IPS DF 6.9 (cell line): ENCODE measurements at regions not wholly inside any gene's neighbourhood (a gene's known extent, or its start where the extent isn't known, plus 50 kb on each side); places are given as distances from the start of the nearest gene placed in this dataset.
"Not testable (repeated sequence)": the region's sequence is repeated elsewhere in the genome, so short reads cannot be mapped to it uniquely, and the experiment has no call there.

ENCODE experiments used
- DNase-seq: peaks from one replicate; pipeline ENCODE4 v3.0.0-alpha.2; 2013; ENCODE audit warnings: low read depth, low spot score
- H3K27ac ChIP-seq: one replicate; pipeline ENCODE4 v1.5.1; 2013; ENCODE audit warnings: low read length, control low read depth
- H3K27me3 ChIP-seq: 2 replicates; pipeline ENCODE4 v1.6.1; 2013; ENCODE audit warnings: mild to moderate bottlenecking, low read length; ENCODE audit not compliant: control insufficient read depth, insufficient read depth
- H3K36me3 ChIP-seq: 2 replicates; pipeline ENCODE4 v1.6.1; 2013; ENCODE audit warnings: low read length; ENCODE audit not compliant: control insufficient read depth, insufficient read depth
- H3K4me1 ChIP-seq: 2 replicates; pipeline ENCODE4 v1.6.1; 2013; ENCODE audit warnings: low read length; ENCODE audit not compliant: control insufficient read depth, insufficient read depth
- H3K4me3 ChIP-seq: 2 replicates; pipeline ENCODE4 v1.5.1; 2013; ENCODE audit warnings: mild to moderate bottlenecking, low read length
- H3K9me3 ChIP-seq: 2 replicates; pipeline ENCODE4 v1.6.1; 2013; ENCODE audit warnings: low read length, inconsistent platforms; ENCODE audit not compliant: control insufficient read depth, insufficient read depth
- WGBS: extraction: QIAGEN DNeasy Blood & Tissue Kit; methylation state at CpG from one replicate; pipeline ENCODE4 v1.1.7; 2013; ENCODE audit warnings: mixed read lengths, missing lambda C conversion rate; ENCODE audit not compliant: insufficient read length, insufficient coverage; 5-methylcytosine and 5-hydroxymethylcytosine counted together

DNA sequence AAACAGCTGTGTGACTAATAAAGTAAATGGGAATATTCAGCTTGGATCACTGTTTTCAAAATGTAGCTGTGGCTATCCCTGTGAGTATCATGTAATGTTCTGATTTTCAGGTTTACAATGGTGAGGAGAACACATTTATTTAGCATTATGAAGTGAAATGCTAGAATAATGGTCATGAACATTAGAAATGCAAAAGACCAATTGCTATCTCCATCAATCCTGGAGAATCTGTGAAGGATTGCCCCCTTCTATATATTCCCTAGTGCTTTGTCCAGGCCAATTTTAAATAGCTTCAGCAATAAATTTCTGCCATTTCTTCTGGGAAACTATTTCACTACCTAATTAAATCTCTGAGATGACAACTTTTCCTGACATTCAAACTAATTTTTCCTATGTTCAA, 1399.1 kb downstream of the PCDH19 start:
- no peak for DNase-seq

DNA sequence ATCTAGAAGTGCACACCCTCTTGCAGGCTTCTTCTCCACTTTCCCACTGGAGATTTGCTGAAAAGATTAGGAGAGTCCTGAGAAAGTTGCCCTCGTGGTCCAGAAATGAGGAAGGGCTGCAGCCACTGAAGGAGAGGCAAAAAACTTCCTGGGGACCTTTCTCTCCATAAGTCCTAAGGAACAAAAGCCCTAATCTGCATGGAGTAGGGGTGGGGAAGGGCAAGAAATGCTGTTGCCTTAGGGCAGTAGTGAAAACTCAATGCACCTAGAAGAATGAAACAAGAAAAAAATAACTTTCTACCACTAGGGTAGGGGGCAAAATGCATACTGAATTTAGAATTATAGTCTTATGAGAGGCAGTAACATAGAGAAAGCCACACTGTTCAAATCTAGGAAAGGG, 1408.8 kb downstream of the PCDH19 start:
- Histone ChIP-seq H3K36me3 (no peaks in the 10 kb centered on the region), H3K9me3 (no peaks in the 10 kb centered on the region), H3K27ac (no peak overlapping the region), H3K4me1 (no peaks in the 10 kb centered on the region), H3K4me3 (no peak overlapping the region), H3K27me3 (no peaks in the 10 kb centered on the region)
- no CpG with 5 or more reads among the region's 1 CpG for WGBS
- DNase-seq = no peak

More for the DNA sequence above, 1399.1 kb downstream of the PCDH19 start:
- H3K27me3 ChIP-seq = no peaks in the 10 kb centered on the region
- H3K36me3 ChIP-seq = no peaks in the 10 kb centered on the region
- no peaks in the 10 kb centered on the region for H3K9me3 ChIP-seq
- no peaks in the 10 kb centered on the region for H3K4me1 ChIP-seq
- no peak overlapping the region for H3K27ac ChIP-seq
- no peak overlapping the region for H3K4me3 ChIP-seq

- Histone ChIP-seq H3K4me1 (no peaks in the 10 kb centered on the region), H3K9me3 (no peaks in the 10 kb centered on the region), H3K4me3 (no peak overlapping the region), H3K27ac (no peak overlapping the region), H3K27me3 (no peaks in the 10 kb centered on the region), H3K36me3 (no peaks in the 10 kb centered on the region)
- no peak for DNase-seq
- WGBS = no CpG with 5 or more reads among the region's 2 CpGs
Observed at GRCh38 chrX:98962996-98963395, 1447.1 kb downstream of the PCDH19 start.

DNA sequence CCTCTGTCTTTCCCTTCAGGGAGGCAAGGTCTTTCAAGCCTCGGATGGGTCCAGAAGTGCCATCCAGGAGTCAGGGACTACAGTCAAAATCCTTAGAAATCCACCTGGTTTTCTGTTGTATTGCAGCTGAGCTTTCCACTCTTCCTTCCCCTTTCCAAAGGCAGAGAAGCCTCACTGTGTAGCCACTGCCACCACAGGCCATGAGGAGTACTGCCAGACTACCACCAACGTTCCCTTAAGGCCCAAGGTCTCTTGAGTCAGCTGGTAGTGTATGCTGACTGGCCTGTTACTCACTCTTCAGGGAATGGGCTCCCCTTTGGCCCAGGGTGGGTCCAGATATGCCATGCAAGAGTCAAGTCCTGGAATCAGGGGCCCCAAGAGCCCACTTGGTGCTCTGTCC, 1454.1 kb downstream of the PCDH19 start:
- no peaks in the 10 kb centered on the region for H3K9me3 ChIP-seq
- no peak overlapping the region for H3K4me3 ChIP-seq
- DNase-seq = peak; percentile 16
- no peaks in the 10 kb centered on the region for H3K4me1 ChIP-seq
- no CpG with 5 or more reads among the region's 2 CpGs for WGBS
- H3K36me3 ChIP-seq = no peaks in the 10 kb centered on the region
- H3K27ac ChIP-seq = no peak overlapping the region
- H3K27me3 ChIP-seq = no peaks in the 10 kb centered on the region

DNA sequence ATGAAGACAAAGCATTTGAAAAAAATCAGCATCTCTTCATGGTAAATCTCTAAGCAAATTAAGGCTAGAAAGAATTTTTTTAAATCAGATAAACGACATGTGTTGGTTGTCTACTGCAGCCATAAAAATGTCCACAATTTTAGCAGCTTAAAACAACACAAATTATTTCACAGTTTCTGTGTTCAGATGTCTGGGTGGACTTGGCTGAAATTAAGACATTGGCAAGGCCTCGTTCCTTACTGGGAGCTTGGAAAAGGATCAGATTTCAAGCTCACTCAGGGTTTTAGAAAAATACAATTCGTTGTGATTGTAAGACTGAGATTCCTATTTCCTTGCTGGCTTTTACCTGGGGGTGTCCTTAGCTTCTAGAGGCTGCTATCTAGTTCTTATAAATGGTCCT, 1470.6 kb downstream of the PCDH19 start:
- no peaks in the 10 kb centered on the region for H3K4me1 ChIP-seq
- H3K9me3 ChIP-seq = no peaks in the 10 kb centered on the region
- WGBS = no CpG with 5 or more reads among the region's 3 CpGs
- no peaks in the 10 kb centered on the region for H3K36me3 ChIP-seq
- H3K27me3 ChIP-seq = no peaks in the 10 kb centered on the region
- H3K27ac ChIP-seq = no peak overlapping the region
- no peak overlapping the region for H3K4me3 ChIP-seq
- no peak for DNase-seq

- no peaks in the 10 kb centered on the region for H3K4me1 ChIP-seq
- no peak for DNase-seq
- H3K36me3 ChIP-seq = no peaks in the 10 kb centered on the region
- H3K4me3 ChIP-seq = no peak overlapping the region
- no peaks in the 10 kb centered on the region for H3K9me3 ChIP-seq
- WGBS = no CpG with 5 or more reads among the region's 1 CpG
- H3K27ac ChIP-seq = no peak overlapping the region
- no peaks in the 10 kb centered on the region for H3K27me3 ChIP-seq
Observed at GRCh38 chrX:98931216-98931615, 1478.9 kb downstream of the PCDH19 start.

DNA sequence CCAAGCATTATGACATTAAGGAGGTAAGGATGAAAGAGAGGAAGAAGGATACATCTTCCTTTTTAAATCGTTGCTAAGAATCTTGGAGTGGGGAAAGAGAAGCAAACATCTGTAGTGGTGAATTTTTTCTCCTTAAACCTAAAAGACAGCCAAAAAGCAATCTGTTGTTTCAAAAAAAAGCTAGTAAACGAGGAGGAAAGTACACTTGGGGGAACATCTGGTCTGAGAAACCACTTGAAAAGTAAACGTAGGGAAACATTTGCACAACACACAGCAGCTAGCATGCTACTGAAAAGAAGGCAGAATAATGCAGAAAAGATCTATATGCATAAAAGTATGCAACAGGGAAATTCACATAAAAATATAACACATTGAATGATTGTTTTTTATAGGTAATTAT, 1485.6 kb downstream of the PCDH19 start:
- Histone ChIP-seq H3K27ac (no peak overlapping the region), H3K27me3 (no peaks in the 10 kb centered on the region), H3K9me3 (no peaks in the 10 kb centered on the region), H3K4me1 (no peaks in the 10 kb centered on the region), H3K36me3 (no peaks in the 10 kb centered on the region), H3K4me3 (no peak overlapping the region)
- WGBS = no CpG with 5 or more reads among the region's 3 CpGs
- no peak for DNase-seq

- Histone ChIP-seq H3K36me3 (no peaks in the 10 kb centered on the region), H3K27ac (no peak overlapping the region), H3K4me1 (no peaks in the 10 kb centered on the region), H3K27me3 (no peaks in the 10 kb centered on the region), H3K4me3 (no peak overlapping the region), H3K9me3 (no peaks in the 10 kb centered on the region)
- no peak for DNase-seq
- WGBS = no CpG with 5 or more reads among the region's 1 CpG
Observed at GRCh38 chrX:98897191-98897590, 1512.9 kb downstream of the PCDH19 start.

- not testable (repeated sequence) for H3K36me3 ChIP-seq, H3K27ac ChIP-seq, H3K4me3 ChIP-seq, H3K4me1 ChIP-seq, H3K27me3 ChIP-seq, DNase-seq, H3K9me3 ChIP-seq
- WGBS = no CpG with 5 or more reads among the region's 6 CpGs
Observed at GRCh38 chrX:98850639-98851038, 1559.4 kb downstream of the PCDH19 start.
